Keratinocyte (primary cell): ENCODE measurements at regions not wholly inside any gene's neighbourhood (a gene's known extent, or its start where the extent isn't known, plus 50 kb on each side); places are given as distances from the start of the nearest gene placed in this dataset.

Experiments used
- DNase-seq: peaks from one replicate; pipeline ENCODE4 v3.0.0-alpha.2; 2011; ENCODE audit warnings: low read depth, missing footprints, low spot score
- FAIRE-seq: peaks from 2 replicates; lab custom pipeline; 2011; peaks lifted over from hg19 to GRCh38; lab: Jason Lieb, UNC
- H2AFZ ChIP-seq: 2 replicates; pipeline ENCODE4 v1.6.0; 2012; ENCODE audit warnings: low read length, control low read depth, inconsistent platforms; ENCODE audit not compliant: control insufficient read depth
- H3K27ac ChIP-seq: 2 replicates; pipeline ENCODE4 v1.5.1; 2011; ENCODE audit warnings: low read length; ENCODE audit not compliant: control insufficient read depth, insufficient read depth
- H3K27me3 ChIP-seq: 3 replicates; pipeline ENCODE4 v1.6.0; 2011; ENCODE audit warnings: low read length; ENCODE audit not compliant: control insufficient read depth, insufficient read depth; ENCODE audit errors: extremely low read depth
- H3K36me3 ChIP-seq, 2 experiments: 2 replicates in 1 of 2; 3 replicates in 1 of 2; pipeline ENCODE4 v1.5.1; 2011; ENCODE audit warnings: low read length in 2 of 2, mild to moderate bottlenecking in 1 of 2; ENCODE audit not compliant: control insufficient read depth in 2 of 2, insufficient read depth in 2 of 2; ENCODE audit errors: extremely low read depth in 1 of 2
- H3K4me1 ChIP-seq: 3 replicates; pipeline ENCODE4 v1.5.1; 2011; ENCODE audit warnings: low read length; ENCODE audit not compliant: control insufficient read depth, insufficient read depth; ENCODE audit errors: extremely low read depth
- H3K4me2 ChIP-seq: 3 replicates; pipeline ENCODE4 v1.6.0; 2011; ENCODE audit warnings: low read depth, low read length; ENCODE audit not compliant: control insufficient read depth, insufficient read depth; ENCODE audit errors: extremely low read depth
- H3K4me3 ChIP-seq, 3 experiments: fragments of 200-600 bp in 1 of 3; sonication (generic) in 1 of 3; 2 replicates in 2 of 3; 3 replicates in 1 of 3; pipeline ENCODE4 v1.5.1; 2011 to 2016; ENCODE audit warnings: low read length in 3 of 3, mild to moderate bottlenecking in 3 of 3, control low read depth in 2 of 3, inconsistent platforms in 1 of 3, low read depth in 1 of 3, mixed read lengths in 1 of 3, mixed run types in 1 of 3, moderate library complexity in 1 of 3; ENCODE audit not compliant: control insufficient read depth in 2 of 3, insufficient read depth in 2 of 3; ENCODE audit errors: extremely low read depth in 1 of 3
- H3K79me2 ChIP-seq: 2 replicates; pipeline ENCODE4 v1.6.0; 2012; ENCODE audit warnings: low read length; ENCODE audit not compliant: control insufficient read depth, insufficient read depth
- H3K9ac ChIP-seq: 3 replicates; pipeline ENCODE4 v1.6.0; 2011; ENCODE audit warnings: low read length; ENCODE audit not compliant: control insufficient read depth, insufficient read depth; ENCODE audit errors: extremely low read depth
- H3K9me1 ChIP-seq: 3 replicates; pipeline ENCODE4 v1.6.0; 2011; ENCODE audit warnings: low read length; ENCODE audit not compliant: control insufficient read depth, insufficient read depth; ENCODE audit errors: extremely low read depth
- H3K9me3 ChIP-seq: 2 replicates; pipeline ENCODE4 v1.5.1; 2012; ENCODE audit warnings: low read depth, low read length; ENCODE audit not compliant: control insufficient read depth
- H4K20me1 ChIP-seq: 3 replicates; pipeline ENCODE4 v1.6.0; 2011; ENCODE audit warnings: low read length; ENCODE audit not compliant: control insufficient read depth, insufficient read depth; ENCODE audit errors: extremely low read depth
- EZH2 ChIP-seq: IDR thresholded peaks from one replicate; pipeline ENCODE4 v1.6.1; 2012; ENCODE audit warnings: inconsistent platforms, mild to moderate bottlenecking, low read length, moderate library complexity
- dilution Hi-C: fragments of 300-500 bp; cut with MboI; formaldehyde crosslinking; loops from one replicate; pipeline ENCODE4 v1.7.0; 2020; ENCODE audit warnings: low sequenced_read_pairs; ENCODE audit not compliant: extremely low pct_ligation_motif_present
- TF ChIP-seq, protein P1 (sequence below), 3 experiments: IDR thresholded peaks in 1 of 3; conservative IDR thresholded peaks in 1 of 3; optimal IDR thresholded peaks in 1 of 3; 2 replicates in 2 of 3; 3 replicates in 1 of 3; pipeline versions ENCODE3 to v1.5.1; 2011; ENCODE audit warnings: low read length in 3 of 3, mild to moderate bottlenecking in 3 of 3, moderate library complexity in 2 of 3, control low read depth in 1 of 3, inconsistent platforms in 1 of 3; ENCODE audit not compliant: insufficient read depth in 2 of 3; ENCODE audit errors: extremely low read depth in 1 of 3

DNA sequence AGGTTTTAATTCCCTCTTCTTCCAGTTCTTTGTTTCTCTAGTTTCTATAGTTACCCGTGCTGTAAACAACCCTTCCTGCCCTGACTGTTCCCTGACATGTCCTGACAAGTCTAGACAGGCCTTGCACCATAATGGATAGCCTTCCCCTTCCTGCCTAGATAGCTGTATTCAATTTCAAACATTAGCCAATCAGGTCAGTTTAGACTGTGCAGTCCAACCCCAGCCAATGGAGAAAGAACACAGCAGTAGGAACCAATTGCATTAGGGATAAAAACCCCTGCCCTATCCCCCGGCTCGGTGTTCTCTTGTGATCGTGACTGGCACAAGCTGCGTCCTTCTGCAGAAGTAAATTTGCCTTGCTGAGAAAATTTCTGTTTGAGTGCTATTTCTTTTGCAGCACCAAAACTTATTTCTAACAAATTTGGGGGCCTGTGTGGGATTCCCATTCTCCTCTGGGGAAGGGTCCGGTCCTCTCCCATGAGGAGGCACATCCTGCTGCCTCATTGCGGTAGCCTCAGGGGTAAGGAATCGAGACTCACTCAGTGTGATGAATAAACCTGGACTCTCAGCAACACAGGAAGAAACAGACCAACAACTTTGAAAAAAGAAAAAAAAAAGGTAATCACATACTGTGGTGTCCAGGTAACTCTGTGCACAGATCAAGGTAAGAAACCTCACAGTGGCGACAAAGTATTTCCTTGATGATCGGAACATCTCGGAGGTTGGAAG is 248.7 kb upstream of the ECI2 start:
- DNase-seq (no peak), FAIRE-seq (no peak)
- Histone ChIP-seq H3K79me2 (no peaks in the 10 kb centered on the region), H3K4me2 (no peak overlapping the region), H3K36me3 (no peaks in the 10 kb centered on the region), H3K9ac (no peak overlapping the region), H4K20me1 (no peaks in the 10 kb centered on the region), H3K9me3 (peaks cover 15% of the 10 kb centered on the region), H3K27me3 (no peaks in the 10 kb centered on the region), H3K9me1 (no peaks in the 10 kb centered on the region), H3K27ac (no peak overlapping the region), H2AFZ (no peak overlapping the region), H3K4me3 (no peak overlapping the region), H3K4me1 (no peaks in the 10 kb centered on the region)
- dilution Hi-C loops: no loop called here
- TF ChIP-seq, protein P1, sequence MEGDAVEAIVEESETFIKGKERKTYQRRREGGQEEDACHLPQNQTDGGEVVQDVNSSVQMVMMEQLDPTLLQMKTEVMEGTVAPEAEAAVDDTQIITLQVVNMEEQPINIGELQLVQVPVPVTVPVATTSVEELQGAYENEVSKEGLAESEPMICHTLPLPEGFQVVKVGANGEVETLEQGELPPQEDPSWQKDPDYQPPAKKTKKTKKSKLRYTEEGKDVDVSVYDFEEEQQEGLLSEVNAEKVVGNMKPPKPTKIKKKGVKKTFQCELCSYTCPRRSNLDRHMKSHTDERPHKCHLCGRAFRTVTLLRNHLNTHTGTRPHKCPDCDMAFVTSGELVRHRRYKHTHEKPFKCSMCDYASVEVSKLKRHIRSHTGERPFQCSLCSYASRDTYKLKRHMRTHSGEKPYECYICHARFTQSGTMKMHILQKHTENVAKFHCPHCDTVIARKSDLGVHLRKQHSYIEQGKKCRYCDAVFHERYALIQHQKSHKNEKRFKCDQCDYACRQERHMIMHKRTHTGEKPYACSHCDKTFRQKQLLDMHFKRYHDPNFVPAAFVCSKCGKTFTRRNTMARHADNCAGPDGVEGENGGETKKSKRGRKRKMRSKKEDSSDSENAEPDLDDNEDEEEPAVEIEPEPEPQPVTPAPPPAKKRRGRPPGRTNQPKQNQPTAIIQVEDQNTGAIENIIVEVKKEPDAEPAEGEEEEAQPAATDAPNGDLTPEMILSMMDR (optimal IDR thresholded peaks at IDR 0.05 in 1 of 3, IDR thresholded peaks at IDR 0.05 in 1 of 3, conservative IDR thresholded peaks at IDR 0.05 in 1 of 3; ENCODE audit: extremely low read depth in 1 of 3, insufficient read depth in 2 of 3, low read length in 3 of 3): no peak
- no peak for TF ChIP-seq EZH2

DNA sequence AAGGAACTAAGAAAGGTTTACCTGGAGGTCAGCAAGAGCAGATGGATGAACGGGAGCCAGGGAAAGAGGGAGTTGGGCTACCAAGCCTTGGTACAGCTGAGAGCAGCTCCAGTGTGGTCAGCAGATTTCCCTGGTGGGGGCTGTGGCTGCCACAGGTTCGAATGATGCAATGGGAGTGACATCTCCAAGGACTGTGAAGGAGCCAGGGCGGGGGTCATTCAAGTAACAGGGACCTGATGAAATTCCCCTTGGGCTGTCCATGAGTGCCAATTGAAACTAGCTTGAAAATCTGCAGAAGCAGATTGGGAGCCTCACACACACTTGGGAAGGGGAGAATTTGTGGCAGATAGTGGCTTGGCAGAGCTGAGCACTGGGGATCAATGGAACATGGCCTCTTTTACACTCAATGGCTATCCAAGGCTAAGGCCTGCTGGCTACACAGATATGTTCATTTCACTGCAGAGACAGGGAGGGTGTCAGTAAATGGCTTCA is 247.0 kb upstream of the ECI2 start:
- H3K4me3 ChIP-seq: no peak overlapping the region
- H3K4me2 ChIP-seq: no peak overlapping the region
- TF ChIP-seq, protein P1 (optimal IDR thresholded peaks at IDR 0.05 in 1 of 3, IDR thresholded peaks at IDR 0.05 in 1 of 3, conservative IDR thresholded peaks at IDR 0.05 in 1 of 3; ENCODE audit: extremely low read depth in 1 of 3, insufficient read depth in 2 of 3, low read length in 3 of 3): no peak
- no peak for TF ChIP-seq EZH2
- H3K9ac ChIP-seq: no peak overlapping the region
- no peak for FAIRE-seq
- H3K79me2 ChIP-seq: no peaks in the 10 kb centered on the region
- H3K9me1 ChIP-seq: no peaks in the 10 kb centered on the region
- H3K4me1 ChIP-seq: no peaks in the 10 kb centered on the region
- DNase-seq: no peak
- H3K9me3 ChIP-seq: peaks cover 15% of the 10 kb centered on the region
- no peaks in the 10 kb centered on the region for H3K27me3 ChIP-seq
- H3K36me3 ChIP-seq: no peaks in the 10 kb centered on the region
- H3K27ac ChIP-seq: no peak overlapping the region
- H4K20me1 ChIP-seq: no peaks in the 10 kb centered on the region
- no peak overlapping the region for H2AFZ ChIP-seq
- dilution Hi-C loops: no loop called here
